GM12878 (cell line): ENCODE measurements at regions not wholly inside any gene's neighbourhood (a gene's known extent, or its start where the extent isn't known, plus 50 kb on each side); places are given as distances from the start of the nearest gene placed in this dataset.

Source experiments
- ATAC-seq: fragments of 200-7000 bp; cut with Tn5 transposase; 3 replicates; pipeline ENCODE4 v1.9.1; 2020; ENCODE audit warnings: mild to moderate bottlenecking, moderate library complexity
- BruUV-seq: library from RNA; stranded (reverse); fragments of 400-500 nt; replicated peaks from 2 replicates; lab custom pipeline; 2021; lab: Mats Ljungman, UMichigan
- CTCF ChIA-PET: fragments of 300-600 bp; sonication (Branson Sonifier 250); formaldehyde crosslinking; extraction: SDS; loops from one replicate; lab custom pipeline; 2021; ENCODE audit warnings: inconsistent platforms; lab: Yijun Ruan, JAX
- POLR2A ChIA-PET: fragments of 350-600 bp; formaldehyde crosslinking; extraction: SDS; loops from one replicate; lab custom pipeline; 2021; ENCODE audit warnings: inconsistent platforms; lab: Charles Lee
- RAD21 ChIA-PET: fragments of 300-600 bp; sonication (Branson Sonifier 250); formaldehyde crosslinking; loops from one replicate; lab custom pipeline; 2023; ENCODE audit warnings: antibody characterized with exemption; ENCODE audit not compliant: unreplicated experiment; lab: Charles Lee
- SMC1A ChIA-PET: fragments of 300-600 bp; sonication (Branson Sonifier 250); formaldehyde crosslinking; loops from one replicate; lab custom pipeline; 2023; ENCODE audit not compliant: unreplicated experiment, uncharacterized antibody; lab: Charles Lee
- DNase-seq: peaks from one replicate; pipeline ENCODE4 v3.0.0-alpha.2; 2011; ENCODE audit warnings: low read depth, low spot score
- FAIRE-seq: peaks from 3 replicates; lab custom pipeline; 2011; peaks lifted over from hg19 to GRCh38; lab: Jason Lieb, UNC
- H2AFZ ChIP-seq: 2 replicates; pipeline ENCODE4 v1.6.0; 2011; ENCODE audit warnings: low read depth, low read length, control low read depth; ENCODE audit not compliant: control insufficient read depth
- H3K27ac ChIP-seq: 2 replicates; pipeline ENCODE4 v1.5.1; 2011; ENCODE audit warnings: control low read depth; ENCODE audit not compliant: control insufficient read depth, insufficient read depth
- H3K27me3 ChIP-seq, 2 experiments: replicated peaks in 1 of 2; 2 replicates each; pipeline versions ENCODE4 v1.6.0 to v1.6.1; 2011; ENCODE audit warnings: low read length in 1 of 2; ENCODE audit not compliant: control insufficient read depth in 2 of 2, insufficient read depth in 2 of 2
- H3K36me3 ChIP-seq, 2 experiments: 2 replicates each; pipeline ENCODE4 v1.5.1; 2011; ENCODE audit warnings: low read length in 1 of 2; ENCODE audit not compliant: control insufficient read depth in 2 of 2, insufficient read depth in 2 of 2
- H3K4me1 ChIP-seq: 2 replicates; pipeline ENCODE4 v1.6.1; 2011; ENCODE audit warnings: mild to moderate bottlenecking, low read length, moderate library complexity, mixed read lengths; ENCODE audit not compliant: control insufficient read depth, insufficient read depth
- H3K4me2 ChIP-seq: 2 replicates; pipeline ENCODE4 v1.6.0; 2011; ENCODE audit warnings: control low read depth; ENCODE audit not compliant: control insufficient read depth, insufficient read depth
- H3K4me3 ChIP-seq: fragments of 200-600 bp; sonication (generic); 2 replicates; pipeline ENCODE4 v1.5.1; 2016
- H3K79me2 ChIP-seq: 2 replicates; pipeline ENCODE4 v1.6.0; 2011; ENCODE audit warnings: low read length; ENCODE audit not compliant: control insufficient read depth, insufficient read depth
- H3K9ac ChIP-seq: 2 replicates; pipeline ENCODE4 v1.8.0; 2011; ENCODE audit warnings: low read length, control low read depth, mixed read lengths; ENCODE audit not compliant: control insufficient read depth, insufficient read depth
- H3K9me3 ChIP-seq: replicated peaks from 3 replicates; pipeline ENCODE4 v1.5.1; 2011; ENCODE audit warnings: mild to moderate bottlenecking, low read length; ENCODE audit not compliant: control insufficient read depth, insufficient read depth
- H4K20me1 ChIP-seq: 2 replicates; pipeline ENCODE4 v1.6.0; 2011; ENCODE audit not compliant: control insufficient read depth, insufficient read depth
- HSF1 ChIP-seq: fragments of 150-350 bp; IDR thresholded peaks from 2 replicates; pipeline ENCODE4 v1.6.1; 2014; ENCODE audit warnings: mild to moderate bottlenecking, low read depth, low read length
- TAF1 ChIP-seq: IDR thresholded peaks from 2 replicates; pipeline ENCODE4 v1.6.1; 2011; ENCODE audit warnings: mild to moderate bottlenecking, low read depth, low read length, borderline replicate concordance
- TBL1XR1 ChIP-seq: IDR thresholded peaks from 2 replicates; pipeline ENCODE4 v1.6.1; 2012; ENCODE audit warnings: low read depth, low read length, improper control_type of control experiment
- ZNF217 ChIP-seq: fragments of 450-650 bp; IDR thresholded peaks from 2 replicates; pipeline ENCODE4 v1.6.1; 2017; ENCODE audit warnings: antibody characterized with exemption, mild to moderate bottlenecking
- WGBS: methylation state at CpG from one replicate; pipeline ENCODE4 v1.1.6; 2016; ENCODE audit warnings: low lambda C conversion rate; ENCODE audit not compliant: insufficient replicate concordance, insufficient coverage; ENCODE audit errors: missing lambda C conversion rate; 5-methylcytosine and 5-hydroxymethylcytosine counted together
- in situ Hi-C: fragments of 300-500 bp; cut with MboI; formaldehyde crosslinking; loops from 9 replicates; pipeline ENCODE4 v1.14.3; 2018; ENCODE audit warnings: mixed read lengths
- intact Hi-C: fragments of 100-400 bp; cut with micrococcal nuclease; formaldehyde crosslinking; loops from one replicate; pipeline ENCODE4 v1.14.2; 2022; ENCODE audit not compliant: unreplicated experiment
- TF ChIP-seq, protein P1 (sequence below): fragments of 450-650 bp; IDR thresholded peaks from 2 replicates; pipeline ENCODE4 v1.6.1; 2017; ENCODE audit warnings: antibody characterized with exemption, mild to moderate bottlenecking, moderate library complexity

GRCh38 chr12:33182485-33182884, 257.1 kb downstream of the SYT10 start:
- Histone ChIP-seq H3K9ac (no peak overlapping the region), H4K20me1 (no peaks in the 10 kb centered on the region), H3K4me1 (no peaks in the 10 kb centered on the region), H3K27me3 (no peaks in the 10 kb centered on the region), H3K27ac (no peak overlapping the region), H3K4me2 (no peak overlapping the region), H3K79me2 (no peaks in the 10 kb centered on the region), H2AFZ (no peak overlapping the region), H3K36me3 (no peaks in the 10 kb centered on the region), H3K4me3 (no peak overlapping the region), H3K9me3 (no peaks in the 10 kb centered on the region)
- ATAC-seq (no peak), DNase-seq (no peak), FAIRE-seq (no peak)
- ChIA-PET CTCF (interaction anchor here (0.6 kb wide), 1 partner anchor 261 kb away, joined by 3 read pairs; no protein-coding TSS in a partner anchor), RAD21 (no interaction called here), POLR2A (no interaction called here), SMC1A (no interaction called here)
- BruUV-seq: no TSS peak
- in situ Hi-C loops: no loop called here
- intact Hi-C loops: no loop called here
- WGBS: 0% methylated on average over 1 of the region's 1 CpG
- TF ChIP-seq HSF1 (no peak), TAF1 (no peak), ZNF217 (no peak), TBL1XR1 (no peak)
- TF ChIP-seq, protein P1, sequence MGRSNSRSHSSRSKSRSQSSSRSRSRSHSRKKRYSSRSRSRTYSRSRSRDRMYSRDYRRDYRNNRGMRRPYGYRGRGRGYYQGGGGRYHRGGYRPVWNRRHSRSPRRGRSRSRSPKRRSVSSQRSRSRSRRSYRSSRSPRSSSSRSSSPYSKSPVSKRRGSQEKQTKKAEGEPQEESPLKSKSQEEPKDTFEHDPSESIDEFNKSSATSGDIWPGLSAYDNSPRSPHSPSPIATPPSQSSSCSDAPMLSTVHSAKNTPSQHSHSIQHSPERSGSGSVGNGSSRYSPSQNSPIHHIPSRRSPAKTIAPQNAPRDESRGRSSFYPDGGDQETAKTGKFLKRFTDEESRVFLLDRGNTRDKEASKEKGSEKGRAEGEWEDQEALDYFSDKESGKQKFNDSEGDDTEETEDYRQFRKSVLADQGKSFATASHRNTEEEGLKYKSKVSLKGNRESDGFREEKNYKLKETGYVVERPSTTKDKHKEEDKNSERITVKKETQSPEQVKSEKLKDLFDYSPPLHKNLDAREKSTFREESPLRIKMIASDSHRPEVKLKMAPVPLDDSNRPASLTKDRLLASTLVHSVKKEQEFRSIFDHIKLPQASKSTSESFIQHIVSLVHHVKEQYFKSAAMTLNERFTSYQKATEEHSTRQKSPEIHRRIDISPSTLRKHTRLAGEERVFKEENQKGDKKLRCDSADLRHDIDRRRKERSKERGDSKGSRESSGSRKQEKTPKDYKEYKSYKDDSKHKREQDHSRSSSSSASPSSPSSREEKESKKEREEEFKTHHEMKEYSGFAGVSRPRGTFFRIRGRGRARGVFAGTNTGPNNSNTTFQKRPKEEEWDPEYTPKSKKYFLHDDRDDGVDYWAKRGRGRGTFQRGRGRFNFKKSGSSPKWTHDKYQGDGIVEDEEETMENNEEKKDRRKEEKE: no peak
